K562 (cell line): ENCODE measurements at regions not wholly inside any gene's neighbourhood (a gene's known extent, or its start where the extent isn't known, plus 50 kb on each side); places are given as distances from the start of the nearest gene placed in this dataset.

Source experiments
- ATAC-seq: fragments of 200-7000 bp; cut with Tn5 transposase; 3 replicates; pipeline ENCODE4 v1.9.1; 2020; ENCODE audit warnings: moderate library complexity
- BruUV-seq: library from RNA; stranded (reverse); fragments of 400-500 nt; replicated peaks from 2 replicates; lab custom pipeline; 2021; lab: Mats Ljungman, UMichigan
- CTCF ChIA-PET: fragments of 300-600 bp; formaldehyde crosslinking; extraction: SDS; loops from one replicate; lab custom pipeline; 2021; ENCODE audit warnings: low intra/inter-chr PET ratio; lab: Yijun Ruan, JAX
- POLR2A ChIA-PET: fragments of 300-600, 350-650 bp; sonication (Branson Sonifier 250); formaldehyde crosslinking; extraction: SDS; loops from one replicate; lab custom pipeline; 2021; ENCODE audit warnings: antibody characterized with exemption, inconsistent platforms; lab: Yijun Ruan, JAX
- DNase-seq, 4 experiments: peaks; one replicate each; pipeline versions ENCODE4 v3.0.0 to v3.0.0-alpha.2; 2011 to 2018; ENCODE audit warnings: low spot score in 3 of 4, mixed read lengths in 3 of 4; ENCODE audit errors: extremely low read depth in 1 of 4
- FAIRE-seq: peaks from 2 replicates; lab custom pipeline; 2011; peaks lifted over from hg19 to GRCh38; lab: Jason Lieb, UNC
- H2AFZ ChIP-seq: 2 replicates; pipeline ENCODE4 v1.6.0; 2011; ENCODE audit warnings: low read depth, low read length, control low read depth, inconsistent platforms
- H3K27ac ChIP-seq: fragments of 200-600 bp; 3 replicates; pipeline ENCODE4 v1.8.0; 2011; ENCODE audit warnings: low read depth, mild to moderate bottlenecking, control low read depth, inconsistent platforms, low read length, moderate library complexity, mixed read lengths; ENCODE audit errors: extremely low read depth
- H3K27me3 ChIP-seq, 2 experiments: fragments of 300-600 bp in 1 of 2; 2 replicates in 1 of 2; 3 replicates in 1 of 2; pipeline versions ENCODE4 v1.6.0 to v1.8.0; 2011; ENCODE audit warnings: inconsistent platforms in 2 of 2, low read length in 2 of 2, mild to moderate bottlenecking in 1 of 2, mixed read lengths in 1 of 2, moderate library complexity in 1 of 2; ENCODE audit not compliant: control insufficient read depth in 2 of 2, insufficient read depth in 2 of 2
- H3K36me3 ChIP-seq: fragments of 300-600 bp; 3 replicates; pipeline ENCODE4 v1.8.0; 2011; ENCODE audit warnings: mild to moderate bottlenecking, low read length, inconsistent platforms; ENCODE audit not compliant: control insufficient read depth, insufficient read depth
- H3K4me1 ChIP-seq, 2 experiments: fragments of 200-600 bp in 1 of 2; replicated peaks in 1 of 2; 2 replicates in 1 of 2; 3 replicates in 1 of 2; pipeline versions ENCODE4 v1.5.1 to v1.8.0; 2011; ENCODE audit warnings: inconsistent platforms in 2 of 2, low read length in 2 of 2, mild to moderate bottlenecking in 1 of 2, mixed read lengths in 1 of 2, moderate library complexity in 1 of 2; ENCODE audit not compliant: control insufficient read depth in 2 of 2, insufficient read depth in 2 of 2
- H3K4me2 ChIP-seq: 2 replicates; pipeline ENCODE4 v1.6.1; 2011; ENCODE audit warnings: low read length, control low read depth, inconsistent platforms, mixed read lengths; ENCODE audit not compliant: insufficient read depth
- H3K4me3 ChIP-seq: fragments of 200-600 bp; sonication (generic), shearing (Covaris generic); 2 replicates; pipeline ENCODE4 v1.5.1; 2016; ENCODE audit warnings: control low read depth, inconsistent platforms
- H3K79me2 ChIP-seq: fragments of 200-600 bp; 3 replicates; pipeline ENCODE4 v1.8.0; 2011; ENCODE audit warnings: low read length, inconsistent platforms; ENCODE audit not compliant: control insufficient read depth, insufficient read depth
- H3K9ac ChIP-seq, 2 experiments: 2 replicates each; pipeline versions ENCODE4 v1.6.0 to v1.6.1; 2011; ENCODE audit warnings: low read depth in 2 of 2, low read length in 2 of 2, control low read depth in 1 of 2, inconsistent platforms in 1 of 2, mild to moderate bottlenecking in 1 of 2, mixed read lengths in 1 of 2; ENCODE audit not compliant: insufficient read depth in 1 of 2
- H3K9me1 ChIP-seq: one replicate; pipeline ENCODE4 v1.6.0; 2011; ENCODE audit warnings: inconsistent platforms, mild to moderate bottlenecking, low read length, moderate library complexity; ENCODE audit not compliant: control insufficient read depth, insufficient read depth
- H3K9me3 ChIP-seq: replicated peaks from 2 replicates; pipeline ENCODE4 v1.5.1; 2011; ENCODE audit warnings: low read depth, low read length, inconsistent platforms; ENCODE audit not compliant: control insufficient read depth, insufficient read depth
- H4K20me1 ChIP-seq: replicated peaks from 2 replicates; pipeline ENCODE4 v1.6.1; 2011; ENCODE audit warnings: low read length, inconsistent platforms, mixed read lengths; ENCODE audit not compliant: control insufficient read depth, insufficient read depth
- CEBPB ChIP-seq: fragments of 450-650 bp; IDR thresholded peaks from 2 replicates; pipeline ENCODE4 v1.6.1; 2016; ENCODE audit warnings: missing genetic modification characterization, missing compliant biosample characterization
- DIDO1 ChIP-seq: fragments of 450-650 bp; IDR thresholded peaks from 2 replicates; pipeline ENCODE4 v1.6.1; 2016; ENCODE audit warnings: low read depth, missing biosample characterization, missing genetic modification characterization
- MYNN ChIP-seq, 2 experiments: sonication (generic); formaldehyde crosslinking in 1 of 2; IDR thresholded peaks; 2 replicates each; pipeline versions ENCODE4 v1.5.0 to v1.6.1; 2016 to 2020; ENCODE audit warnings: antibody characterized with exemption in 1 of 2, missing genetic modification reagents in 1 of 2
- PCBP2 ChIP-seq: fragments of 200-400 bp; formaldehyde crosslinking; IDR thresholded peaks from 2 replicates; pipeline ENCODE4 v1.6.1; 2018; ENCODE audit warnings: low read length, low read depth, mild to moderate bottlenecking, moderate library complexity; ENCODE audit not compliant: poor library complexity, severe bottlenecking
- RHOXF2B ChIP-seq: fragments of 250-450 bp; sonication (Bioruptor Pico); conservative IDR thresholded peaks from 2 replicates; pipeline ENCODE4 v1.5.1; 2021
- TBP ChIP-seq: optimal IDR thresholded peaks from 2 replicates; pipeline ENCODE3; 2011; ENCODE audit warnings: low read depth, low read length, improper control_type of control experiment
- TEAD2 ChIP-seq: fragments of 450-650 bp; IDR thresholded peaks from 2 replicates; pipeline ENCODE4 v1.6.1; 2016; ENCODE audit warnings: missing genetic modification characterization, control low read depth, missing compliant biosample characterization
- TGIF2 ChIP-seq: sonication (generic); formaldehyde crosslinking; IDR thresholded peaks from 2 replicates; pipeline ENCODE4 v1.8.1; 2022; ENCODE audit warnings: mild to moderate bottlenecking, missing genetic modification reagents, moderate library complexity
- TRIM24 ChIP-seq, 2 experiments: fragments of 450-650 bp; IDR thresholded peaks; 2 replicates each; pipeline ENCODE4 v1.6.1; 2016
- ZEB2 ChIP-seq: fragments of 450-650 bp; IDR thresholded peaks from 2 replicates; pipeline ENCODE4 v1.6.1; 2016
- WGBS: fragments of 100-300 bp; shearing (Covaris generic); methylation state at CpG from one replicate; pipeline ENCODE4 v1.1.6; 2016; ENCODE audit warnings: low coverage, mixed read lengths; ENCODE audit not compliant: insufficient coverage; ENCODE audit errors: missing lambda C conversion rate; 5-methylcytosine and 5-hydroxymethylcytosine counted together
- in situ Hi-C: fragments of 300-500 bp; cut with MboI; formaldehyde crosslinking; loops from 4 replicates; pipeline ENCODE4 v1.15.0; 2018; ENCODE audit warnings: inconsistent platforms, mixed read lengths
- intact Hi-C: fragments of 100-400 bp; cut with micrococcal nuclease; formaldehyde crosslinking; loops from 2 replicates; pipeline ENCODE4 v1.14.2; 2022
- TF ChIP-seq, protein P1 (sequence below): IDR thresholded peaks from 2 replicates; pipeline ENCODE4 v1.6.1; 2011; ENCODE audit warnings: borderline replicate concordance, low read depth, mild to moderate bottlenecking, moderate library complexity, low read length; ENCODE audit not compliant: insufficient read depth, poor library complexity, severe bottlenecking
- TF ChIP-seq, protein P2 (sequence below): fragments of 450-650 bp; IDR thresholded peaks from 2 replicates; pipeline ENCODE4 v1.6.1; 2016
- TF ChIP-seq, protein P3 (sequence below): sonication (generic); formaldehyde crosslinking; IDR thresholded peaks from 2 replicates; pipeline ENCODE4 v1.4.0; 2020; ENCODE audit warnings: mild to moderate bottlenecking, missing genetic modification reagents

DNA sequence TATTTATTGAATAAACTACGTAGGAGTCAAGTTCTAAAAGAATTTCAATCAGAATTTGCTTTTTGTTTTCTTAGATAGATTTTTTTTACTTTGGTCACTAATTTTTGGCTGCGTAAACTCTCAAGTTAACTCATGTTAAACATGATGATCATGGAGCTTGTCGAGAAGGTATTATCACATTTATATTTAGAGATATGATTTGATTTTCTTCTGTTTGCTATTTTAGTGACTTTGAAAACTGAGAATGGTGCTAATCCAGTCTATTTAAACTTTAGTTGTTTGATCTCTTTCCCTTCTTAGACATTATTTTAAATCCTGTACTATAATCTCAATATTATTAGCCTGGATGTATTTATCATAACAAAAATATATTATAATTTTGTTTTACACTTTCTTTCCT lies 179.4 kb upstream of the SEMA3C start (continued):
- TF ChIP-seq, protein P1, sequence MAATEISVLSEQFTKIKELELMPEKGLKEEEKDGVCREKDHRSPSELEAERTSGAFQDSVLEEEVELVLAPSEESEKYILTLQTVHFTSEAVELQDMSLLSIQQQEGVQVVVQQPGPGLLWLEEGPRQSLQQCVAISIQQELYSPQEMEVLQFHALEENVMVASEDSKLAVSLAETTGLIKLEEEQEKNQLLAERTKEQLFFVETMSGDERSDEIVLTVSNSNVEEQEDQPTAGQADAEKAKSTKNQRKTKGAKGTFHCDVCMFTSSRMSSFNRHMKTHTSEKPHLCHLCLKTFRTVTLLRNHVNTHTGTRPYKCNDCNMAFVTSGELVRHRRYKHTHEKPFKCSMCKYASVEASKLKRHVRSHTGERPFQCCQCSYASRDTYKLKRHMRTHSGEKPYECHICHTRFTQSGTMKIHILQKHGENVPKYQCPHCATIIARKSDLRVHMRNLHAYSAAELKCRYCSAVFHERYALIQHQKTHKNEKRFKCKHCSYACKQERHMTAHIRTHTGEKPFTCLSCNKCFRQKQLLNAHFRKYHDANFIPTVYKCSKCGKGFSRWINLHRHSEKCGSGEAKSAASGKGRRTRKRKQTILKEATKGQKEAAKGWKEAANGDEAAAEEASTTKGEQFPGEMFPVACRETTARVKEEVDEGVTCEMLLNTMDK, result no peak
- TF ChIP-seq RHOXF2B (CRISPR knock-in tag), result no peak
- TF ChIP-seq PCBP2, result no peak
- TF ChIP-seq TGIF2 (CRISPR knock-in tag), result no peak

DNA sequence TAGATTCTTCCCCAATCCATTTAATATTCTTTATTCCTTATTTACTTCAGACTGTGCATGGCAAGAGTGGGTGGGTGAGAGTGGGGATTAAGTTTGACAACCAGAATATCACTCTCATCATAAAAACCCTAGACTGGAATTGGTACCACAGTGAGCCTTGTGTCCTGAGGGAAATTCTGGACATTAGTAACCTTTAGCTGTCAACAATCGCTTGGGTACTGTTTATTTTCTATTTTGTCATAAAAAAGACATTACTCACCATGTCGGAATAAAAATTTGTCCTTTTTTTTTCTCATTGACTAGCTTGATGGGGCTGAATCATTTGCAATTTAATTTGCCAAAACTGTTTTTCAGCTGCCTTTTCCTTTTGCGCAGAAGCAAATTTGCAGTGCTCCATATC lies 176.1 kb upstream of the SEMA3C start:
- FAIRE-seq (no peak), DNase-seq (no peak), ATAC-seq (no peak)
- Histone ChIP-seq H3K4me2 (no peak overlapping the region), H2AFZ (0 out of 2 replicates have a peak overlapping the region, but pooled peaks have one; percentile 18), H3K4me3 (no peak overlapping the region), H3K9me3 (no peaks in the 10 kb centered on the region), H3K79me2 (no peaks in the 10 kb centered on the region), H3K36me3 (no peaks in the 10 kb centered on the region), H4K20me1 (no peaks in the 10 kb centered on the region), H3K9me1 (no peaks in the 10 kb centered on the region), H3K27ac (no peak overlapping the region), H3K4me1 (no peaks in the 10 kb centered on the region), H3K27me3 (no peaks in the 10 kb centered on the region), H3K9ac (no peak overlapping the region)
- intact Hi-C loops, result no loop called here
- no TSS peak for BruUV-seq
- CTCF ChIA-PET, result no interaction called here
- WGBS, result 7% methylated on average over 3 of the region's 3 CpGs
- in situ Hi-C loops, result no loop called here
- POLR2A ChIA-PET, result no interaction called here
- TF ChIP-seq ZEB2, result no peak
- TF ChIP-seq CEBPB (tag), result no peak
- TF ChIP-seq MYNN (IDR thresholded peaks at IDR 0.05), result no peak
- TF ChIP-seq MYNN (CRISPR knock-in tag; IDR thresholded peaks at IDR 0.05), result no peak
- no peak for TF ChIP-seq TBP
- TF ChIP-seq, protein P2, sequence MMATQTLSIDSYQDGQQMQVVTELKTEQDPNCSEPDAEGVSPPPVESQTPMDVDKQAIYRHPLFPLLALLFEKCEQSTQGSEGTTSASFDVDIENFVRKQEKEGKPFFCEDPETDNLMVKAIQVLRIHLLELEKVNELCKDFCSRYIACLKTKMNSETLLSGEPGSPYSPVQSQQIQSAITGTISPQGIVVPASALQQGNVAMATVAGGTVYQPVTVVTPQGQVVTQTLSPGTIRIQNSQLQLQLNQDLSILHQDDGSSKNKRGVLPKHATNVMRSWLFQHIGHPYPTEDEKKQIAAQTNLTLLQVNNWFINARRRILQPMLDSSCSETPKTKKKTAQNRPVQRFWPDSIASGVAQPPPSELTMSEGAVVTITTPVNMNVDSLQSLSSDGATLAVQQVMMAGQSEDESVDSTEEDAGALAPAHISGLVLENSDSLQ, result no peak
- TF ChIP-seq DIDO1 (tag), result no peak
- TF ChIP-seq TRIM24 (IDR thresholded peaks at IDR 0.05), result no peak
- TF ChIP-seq TEAD2 (tag), result no peak
- TF ChIP-seq, protein P3, sequence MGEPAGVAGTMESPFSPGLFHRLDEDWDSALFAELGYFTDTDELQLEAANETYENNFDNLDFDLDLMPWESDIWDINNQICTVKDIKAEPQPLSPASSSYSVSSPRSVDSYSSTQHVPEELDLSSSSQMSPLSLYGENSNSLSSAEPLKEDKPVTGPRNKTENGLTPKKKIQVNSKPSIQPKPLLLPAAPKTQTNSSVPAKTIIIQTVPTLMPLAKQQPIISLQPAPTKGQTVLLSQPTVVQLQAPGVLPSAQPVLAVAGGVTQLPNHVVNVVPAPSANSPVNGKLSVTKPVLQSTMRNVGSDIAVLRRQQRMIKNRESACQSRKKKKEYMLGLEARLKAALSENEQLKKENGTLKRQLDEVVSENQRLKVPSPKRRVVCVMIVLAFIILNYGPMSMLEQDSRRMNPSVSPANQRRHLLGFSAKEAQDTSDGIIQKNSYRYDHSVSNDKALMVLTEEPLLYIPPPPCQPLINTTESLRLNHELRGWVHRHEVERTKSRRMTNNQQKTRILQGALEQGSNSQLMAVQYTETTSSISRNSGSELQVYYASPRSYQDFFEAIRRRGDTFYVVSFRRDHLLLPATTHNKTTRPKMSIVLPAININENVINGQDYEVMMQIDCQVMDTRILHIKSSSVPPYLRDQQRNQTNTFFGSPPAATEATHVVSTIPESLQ, result no peak
